ENCODE measurements at regions not wholly inside any gene's neighbourhood (a gene's known extent, or its start where the extent isn't known, plus 50 kb on each side); places are given as distances from the start of the nearest gene placed in this dataset.

- DNase-seq (ENCODE audit: low spot score): no peak
- Mint-ChIP-seq H3K9me3 (ENCODE audit: low read depth) (peaks cover 25% of the 10 kb centered on the region), H3K27me3 (ENCODE audit: low read depth) (no peaks in the 10 kb centered on the region)
Observed at GRCh38 chrX:82816562-82816961, 691.5 kb upstream of the POU3F4 start.

GRCh38 chrX:82842286-82842685 lies 665.8 kb upstream of the POU3F4 start:
- no peaks in the 10 kb centered on the region for H3K4me1 Mint-ChIP-seq (ENCODE audit: low read depth)
- no peak overlapping the region for H3K27ac Mint-ChIP-seq (ENCODE audit: unreplicated experiment)
- H3K9me3 Mint-ChIP-seq (ENCODE audit: low read depth): peaks cover 42% of the 10 kb centered on the region

More at GRCh38 chrX:82816562-82816961, 691.5 kb upstream of the POU3F4 start:
- H3K4me1 Mint-ChIP-seq (ENCODE audit: low read depth): peaks cover 4% of the 10 kb centered on the region
- H3K4me3 Mint-ChIP-seq (ENCODE audit: unreplicated experiment): no peak overlapping the region
- H3K36me3 Mint-ChIP-seq (ENCODE audit: low read depth): no peaks in the 10 kb centered on the region
- TF ChIP-seq CTCF (IDR thresholded peaks at IDR 0.05): no peak
- no peak overlapping the region for H3K27ac Mint-ChIP-seq (ENCODE audit: unreplicated experiment)

GRCh38 chrX:82848111-82848510 lies 660.0 kb upstream of the POU3F4 start:
- Mint-ChIP-seq H3K4me1 (ENCODE audit: low read depth) (no peaks in the 10 kb centered on the region), H3K9me3 (ENCODE audit: low read depth) (peaks cover 29% of the 10 kb centered on the region), H3K4me3 (ENCODE audit: unreplicated experiment) (no peak overlapping the region), H3K36me3 (ENCODE audit: low read depth) (no peaks in the 10 kb centered on the region), H3K27ac (ENCODE audit: unreplicated experiment) (no peak overlapping the region), H3K27me3 (ENCODE audit: low read depth) (no peaks in the 10 kb centered on the region)
- TF ChIP-seq CTCF (IDR thresholded peaks at IDR 0.05): no peak
- DNase-seq (ENCODE audit: low spot score): no peak

More at GRCh38 chrX:82842286-82842685, 665.8 kb upstream of the POU3F4 start:
- Mint-ChIP-seq H3K27me3 (ENCODE audit: low read depth) (no peaks in the 10 kb centered on the region), H3K4me3 (ENCODE audit: unreplicated experiment) (no peak overlapping the region), H3K36me3 (ENCODE audit: low read depth) (no peaks in the 10 kb centered on the region)
- TF ChIP-seq CTCF (IDR thresholded peaks at IDR 0.05): no peak
- no peak for DNase-seq (ENCODE audit: low spot score)
